Adrenal gland (tissue), 9 donors: ENCODE measurements at regions not wholly inside any gene's neighbourhood (a gene's known extent, or its start where the extent isn't known, plus 50 kb on each side); places are given as distances from the start of the nearest gene placed in this dataset.

Experiments used
- DNase-seq, 7 donors: peaks; one replicate each; pipeline ENCODE4 v3.0.0-alpha.2; 2019 to 2020
- H3K27ac ChIP-seq, 5 donors: fragments of 200-600 bp; sonication (generic) in 4 of 5; 1 replicate in 3 of 5; 2 replicates in 2 of 5; pipeline versions ENCODE4 v1.5.1 to v1.8.0; 2016 to 2020; ENCODE audit warnings: mild to moderate bottlenecking in 1 of 5
- H3K27me3 ChIP-seq: fragments of 200-600 bp; 2 replicates; pipeline ENCODE4 v1.8.0; 2021
- H3K36me3 ChIP-seq, 2 donors: fragments of 200-600 bp; replicated peaks in 1 of 2; 1 replicate in 1 of 2; 2 replicates in 1 of 2; pipeline versions ENCODE4 v1.5.1 to v1.8.0; 2018 to 2022
- H3K4me1 ChIP-seq, 2 donors: fragments of 200-600 bp; replicated peaks in 1 of 2; 1 replicate in 1 of 2; 2 replicates in 1 of 2; pipeline versions ENCODE4 v1.5.1 to v1.8.0; 2018 to 2021
- H3K4me3 ChIP-seq, 4 donors: fragments of 200-600 bp; sonication (generic) in 3 of 4; one replicate each; pipeline ENCODE4 v1.5.1; 2016 to 2018
- H3K9me3 ChIP-seq, 3 donors: fragments of 200-600 bp; sonication (generic) in 1 of 3; replicated peaks in 1 of 3; 1 replicate in 2 of 3; 2 replicates in 1 of 3; pipeline versions ENCODE4 v1.5.1 to v1.8.0; 2016 to 2021
- CTCF ChIP-seq, 6 experiments: fragments of 450-650 bp in 4 of 6; fragments of 200-600 bp in 2 of 6; sonication (generic) in 1 of 6; IDR thresholded peaks; 1 replicate in 5 of 6; 2 replicates in 1 of 6; pipeline versions ENCODE4 v1.5.1 to v1.8.0; 2016 to 2021; ENCODE audit warnings: antibody characterized with exemption in 6 of 6, mild to moderate bottlenecking in 2 of 6, moderate library complexity in 1 of 6
- POLR2A ChIP-seq, 2 donors: fragments of 450-650 bp; IDR thresholded peaks; one replicate each; pipeline ENCODE4 v1.6.1; 2017; ENCODE audit warnings: antibody characterized with exemption in 2 of 2, mild to moderate bottlenecking in 2 of 2, moderate library complexity in 1 of 2
- WGBS, 4 donors: extraction: QIAGEN DNeasy Blood & Tissue Kit in 2 of 4; methylation state at CpG; one replicate each; pipeline versions ENCODE4 v1.1.5 to v1.1.7; 2013 to 2017; 5-methylcytosine and 5-hydroxymethylcytosine counted together
- intact Hi-C, 2 donors: fragments of 100-400 bp; cut with DNase I; formaldehyde crosslinking; loops; one replicate each; pipeline versions ENCODE4 v1.14.1 to v1.15.0; 2022 to 2023
- donor health status: healthy with polysubstance abuse.
- donor health status: Bipolar disorder and iron deficiency.
- donor health status: DM: yes; HTN: yes; CAD: no.
- donor health status: DM: no; HTN: no; CAD: no.
- donor health status: DM: no; HTN: no; CAD: no.

GRCh38 chr1:69283516-69283915 lies 284.2 kb upstream of the LRRC7 start:
- Histone ChIP-seq H3K27ac (no peak overlapping the region), H3K36me3 (no peaks in the 10 kb centered on the region), H3K4me1 (no peaks in the 10 kb centered on the region), H3K4me3 (no peak overlapping the region), H3K27me3 (no peaks in the 10 kb centered on the region), H3K9me3 (no peaks in the 10 kb centered on the region)
- DNase-seq = no peak
- TF ChIP-seq CTCF (IDR thresholded peaks at IDR 0.05) (no peak), POLR2A (IDR thresholded peaks at IDR 0.05) (no peak)
- 39 to 60% (median 50%) methylated on average over 1 of the region's 1 CpG for WGBS, 4 donors
- intact Hi-C loops = no loop called here

- no peak overlapping the region for H3K4me3 ChIP-seq
- intact Hi-C loops = no loop called here
- 78 to 85% (median 81%) methylated on average over 1 of the region's 1 CpG for WGBS, 4 donors
- H3K36me3 ChIP-seq = no peaks in the 10 kb centered on the region
- no peaks in the 10 kb centered on the region for H3K9me3 ChIP-seq
- no peak for DNase-seq
- TF ChIP-seq POLR2A (IDR thresholded peaks at IDR 0.05) (no peak), CTCF (IDR thresholded peaks at IDR 0.05) (no peak)
- no peak overlapping the region for H3K27ac ChIP-seq
- no peaks in the 10 kb centered on the region for H3K4me1 ChIP-seq
- H3K27me3 ChIP-seq = no peaks in the 10 kb centered on the region
Observed at GRCh38 chr1:69284508-69284907, 283.2 kb upstream of the LRRC7 start.

GRCh38 chr1:69288416-69288815 lies 279.3 kb upstream of the LRRC7 start:
- Histone ChIP-seq H3K4me3 (no peak overlapping the region), H3K9me3 (no peaks in the 10 kb centered on the region), H3K36me3 (no peaks in the 10 kb centered on the region), H3K27ac (no peak overlapping the region), H3K27me3 (no peaks in the 10 kb centered on the region), H3K4me1 (no peaks in the 10 kb centered on the region)
- intact Hi-C loops = no loop called here
- WGBS, 4 donors = 72 to 81% (median 79%) methylated on average over 5 of the region's 5 CpGs
- no peak for DNase-seq
- TF ChIP-seq CTCF (IDR thresholded peaks at IDR 0.05) = no peak
- no peak for TF ChIP-seq POLR2A (IDR thresholded peaks at IDR 0.05)

GRCh38 chr1:69290291-69290690 lies 277.4 kb upstream of the LRRC7 start:
- Histone ChIP-seq H3K9me3 (no peaks in the 10 kb centered on the region), H3K4me1 (no peaks in the 10 kb centered on the region), H3K4me3 (no peak overlapping the region), H3K36me3 (no peaks in the 10 kb centered on the region), H3K27ac (no peak overlapping the region), H3K27me3 (no peaks in the 10 kb centered on the region)
- TF ChIP-seq CTCF (IDR thresholded peaks at IDR 0.05) (no peak), POLR2A (IDR thresholded peaks at IDR 0.05) (no peak)
- intact Hi-C loops = no loop called here
- 24 to 53% (median 35%) methylated on average over 1 of the region's 1 CpG for WGBS, 4 donors
- no peak for DNase-seq
